HG03139 (cell line): ENCODE measurements at regions not wholly inside any gene's neighbourhood (a gene's known extent, or its start where the extent isn't known, plus 50 kb on each side); places are given as distances from the start of the nearest gene placed in this dataset.

ENCODE experiments used
- ATAC-seq: cut with Tn5 transposase; IDR thresholded peaks from one replicate; pipeline ENCODE4 v1.9.1; 2021; ENCODE audit not compliant: unreplicated experiment

GRCh38 chr7:17512181-17512675 lies 213.8 kb downstream of the AHR start:
- no peak for ATAC-seq

- no peak for ATAC-seq
Measured at GRCh38 chr7:17516771-17517170, 218.3 kb downstream of the AHR start.

GRCh38 chr7:17520941-17521340 lies 222.5 kb downstream of the AHR start:
- no peak for ATAC-seq

- no peak for ATAC-seq
Measured at GRCh38 chr7:17521437-17521836, 223.0 kb downstream of the AHR start.

GRCh38 chr7:17523813-17524739 lies 225.6 kb downstream of the AHR start:
- no peak for ATAC-seq

GRCh38 chr7:17524746-17525145 lies 226.3 kb downstream of the AHR start:
- ATAC-seq = no peak

GRCh38 chr7:17526621-17527020 lies 228.2 kb downstream of the AHR start:
- no peak for ATAC-seq

GRCh38 chr7:17528636-17529035 lies 230.2 kb downstream of the AHR start:
- no peak for ATAC-seq

GRCh38 chr7:17530244-17530643 lies 231.8 kb downstream of the AHR start:
- ATAC-seq = no peak

- peak; percentile 62 for ATAC-seq
Measured at GRCh38 chr7:17530741-17531421, 232.4 kb downstream of the AHR start.

GRCh38 chr7:17532861-17533404 lies 234.5 kb downstream of the AHR start:
- no peak for ATAC-seq

GRCh38 chr7:17534348-17534747 lies 235.9 kb downstream of the AHR start:
- no peak for ATAC-seq

GRCh38 chr7:17535776-17536175 lies 237.3 kb downstream of the AHR start:
- ATAC-seq = no peak

- no peak for ATAC-seq
Measured at GRCh38 chr7:17544401-17544800, 245.9 kb downstream of the AHR start.

GRCh38 chr7:17545348-17545747 lies 246.9 kb downstream of the AHR start:
- no peak for ATAC-seq

GRCh38 chr7:17546189-17546588 lies 247.7 kb downstream of the AHR start:
- no peak for ATAC-seq

GRCh38 chr7:17546592-17546991 lies 248.1 kb downstream of the AHR start:
- no peak for ATAC-seq

GRCh38 chr7:17548014-17548653 lies 249.7 kb downstream of the AHR start:
- ATAC-seq = no peak

- ATAC-seq = no peak
Measured at GRCh38 chr7:17549406-17549805, 251.0 kb downstream of the AHR start.

- ATAC-seq = no peak
Measured at GRCh38 chr7:17552373-17552772, 253.9 kb downstream of the AHR start.

GRCh38 chr7:17552952-17553351 lies 254.5 kb downstream of the AHR start:
- no peak for ATAC-seq
